GM23248 (cell line): ENCODE measurements at regions not wholly inside any gene's neighbourhood (a gene's known extent, or its start where the extent isn't known, plus 50 kb on each side); places are given as distances from the start of the nearest gene placed in this dataset.
"Not testable (repeated sequence)": the region's sequence is repeated elsewhere in the genome, so short reads cannot be mapped to it uniquely, and the experiment has no call there.

Experiments used
- DNase-seq: peaks from one replicate; pipeline ENCODE4 v3.0.0-alpha.2; 2015
- H2AFZ ChIP-seq: fragments of 200-600 bp; sonication (generic); 2 replicates; pipeline ENCODE4 v1.6.1; 2016; ENCODE audit warnings: antibody characterized with exemption
- H3F3A ChIP-seq: fragments of 200-600 bp; sonication (generic); 2 replicates; pipeline ENCODE4 v1.6.1; 2016; ENCODE audit warnings: mild to moderate bottlenecking, antibody characterized with exemption, mixed run types; ENCODE audit not compliant: insufficient read depth
- H3K27ac ChIP-seq: fragments of 200-600 bp; sonication (generic); 2 replicates; pipeline ENCODE4 v1.5.1; 2016; ENCODE audit warnings: mild to moderate bottlenecking
- H3K27me3 ChIP-seq: fragments of 200-600 bp; sonication (generic); replicated peaks from 2 replicates; pipeline ENCODE4 v1.6.1; 2016; ENCODE audit warnings: mild to moderate bottlenecking; ENCODE audit not compliant: insufficient read depth
- H3K36me3 ChIP-seq: fragments of 200-600 bp; sonication (generic); 2 replicates; pipeline ENCODE4 v1.6.1; 2016; ENCODE audit warnings: low read depth, mild to moderate bottlenecking
- H3K4me1 ChIP-seq: fragments of 200-600 bp; sonication (generic); 2 replicates; pipeline ENCODE4 v1.6.1; 2016; ENCODE audit warnings: mild to moderate bottlenecking; ENCODE audit not compliant: insufficient read depth
- H3K4me2 ChIP-seq: fragments of 200-600 bp; sonication (generic); one replicate; pipeline ENCODE4 v1.6.1; 2016; ENCODE audit warnings: mild to moderate bottlenecking; ENCODE audit not compliant: unreplicated experiment
- H3K4me3 ChIP-seq: fragments of 200-600 bp; sonication (generic); 2 replicates; pipeline ENCODE4 v1.5.1; 2016; ENCODE audit warnings: mild to moderate bottlenecking
- H3K79me2 ChIP-seq: fragments of 200-600 bp; sonication (generic); 2 replicates; pipeline ENCODE4 v1.6.1; 2016; ENCODE audit warnings: mild to moderate bottlenecking; ENCODE audit not compliant: insufficient read depth
- H3K9ac ChIP-seq: fragments of 200-600 bp; sonication (generic); 2 replicates; pipeline ENCODE4 v1.6.1; 2016; ENCODE audit warnings: mild to moderate bottlenecking
- H3K9me2 ChIP-seq: fragments of 200-600 bp; sonication (generic); 2 replicates; pipeline ENCODE4 v1.6.1; 2016; ENCODE audit warnings: mixed run types, mild to moderate bottlenecking, moderate library complexity; ENCODE audit not compliant: insufficient read depth
- H3K9me3 ChIP-seq: fragments of 200-600 bp; sonication (generic); one replicate; pipeline ENCODE4 v1.6.1; 2017; ENCODE audit warnings: low read depth
- H4K20me1 ChIP-seq: fragments of 200-600 bp; sonication (generic); 2 replicates; pipeline ENCODE4 v1.6.0; 2016; ENCODE audit not compliant: insufficient read depth
- EZH2 ChIP-seq: fragments of 200-600 bp; sonication (generic); IDR thresholded peaks from 2 replicates; pipeline ENCODE4 v1.6.1; 2018; ENCODE audit warnings: antibody characterized with exemption, mild to moderate bottlenecking; ENCODE audit not compliant: insufficient read depth, poor library complexity, severe bottlenecking
- EZH2phosphoT487 ChIP-seq: fragments of 200-600 bp; sonication (generic); IDR thresholded peaks from 2 replicates; pipeline ENCODE4 v1.6.1; 2018; ENCODE audit warnings: antibody characterized with exemption, moderate library complexity, mild to moderate bottlenecking, low read depth; ENCODE audit not compliant: insufficient read depth
- WGBS, 2 experiments: methylation state at CpG; one replicate each; pipeline ENCODE4 v1.1.6; 2015 to 2017; ENCODE audit warnings: low lambda C conversion rate in 2 of 2, low coverage in 1 of 2; ENCODE audit errors: missing lambda C conversion rate in 2 of 2; 5-methylcytosine and 5-hydroxymethylcytosine counted together
- in situ Hi-C: fragments of 300-500 bp; cut with MboI; formaldehyde crosslinking; loops from 2 replicates; pipeline ENCODE4 v1.15.0; 2020

GRCh38 chr6:125377621-125378020 lies 75.9 kb upstream of the HDDC2 start:
- in situ Hi-C loops = no loop called here
- 0 to 2% methylated on average over 5 of the region's 5 CpGs for WGBS, 2 experiments
- Histone ChIP-seq H3K36me3 (no peaks in the 10 kb centered on the region), H3K79me2 (no peaks in the 10 kb centered on the region), H3K4me3 (peak overlapping the region; percentile 24; the same call in 1 of the 2 replicates), H2AFZ (peak overlapping the region; percentile 41), H3K27ac (peak overlapping the region; percentile 32), H3K9me3 (no peaks in the 10 kb centered on the region), H3K9me2 (no peaks in the 10 kb centered on the region), H4K20me1 (no peaks in the 10 kb centered on the region), H3F3A (0 out of 2 replicates have a peak, but pooled peaks cover 4% of the 10 kb centered on the region), H3K27me3 (no peaks in the 10 kb centered on the region; the same call in 1 of the 2 replicates), H3K4me2 (peak overlapping the region; percentile 26), H3K9ac (no peak overlapping the region), H3K4me1 (peaks cover 12% of the 10 kb centered on the region; the same call in 1 of the 2 replicates)
- TF ChIP-seq EZH2phosphoT487 (no peak), EZH2 (no peak)
- peak; percentile 62 for DNase-seq

GRCh38 chr6:125379174-125379573 lies 77.4 kb upstream of the HDDC2 start:
- peaks cover 12% of the 10 kb centered on the region; the same call in 1 of the 2 replicates for H3K4me1 ChIP-seq
- no peaks in the 10 kb centered on the region for H3K79me2 ChIP-seq
- H3K27ac ChIP-seq = no peak overlapping the region
- H2AFZ ChIP-seq = no peak overlapping the region
- WGBS, 2 experiments = 67 to 76% methylated on average over 4 of the region's 4 CpGs
- H3K9ac ChIP-seq = no peak overlapping the region
- H4K20me1 ChIP-seq = no peaks in the 10 kb centered on the region
- H3F3A ChIP-seq = 0 out of 2 replicates have a peak, but pooled peaks cover 4% of the 10 kb centered on the region
- no peak overlapping the region for H3K4me3 ChIP-seq
- H3K4me2 ChIP-seq = no peak overlapping the region
- in situ Hi-C loops = no loop called here
- no peaks in the 10 kb centered on the region for H3K27me3 ChIP-seq
- TF ChIP-seq EZH2 (no peak), EZH2phosphoT487 (no peak)
- no peaks in the 10 kb centered on the region for H3K36me3 ChIP-seq
- no peak for DNase-seq
- H3K9me2 ChIP-seq = no peaks in the 10 kb centered on the region
- H3K9me3 ChIP-seq = no peaks in the 10 kb centered on the region

GRCh38 chr6:125380474-125380873 lies 78.7 kb upstream of the HDDC2 start:
- 0 out of 2 replicates have a peak, but pooled peaks cover 4% of the 10 kb centered on the region for H3F3A ChIP-seq
- no peaks in the 10 kb centered on the region for H4K20me1 ChIP-seq
- no peak overlapping the region for H3K27ac ChIP-seq
- in situ Hi-C loops = no loop called here
- no peak for DNase-seq
- no peak for TF ChIP-seq EZH2
- no peak for TF ChIP-seq EZH2phosphoT487
- H3K9me3 ChIP-seq = no peaks in the 10 kb centered on the region
- H3K9ac ChIP-seq = no peak overlapping the region
- H3K4me1 ChIP-seq = peaks cover 12% of the 10 kb centered on the region; the same call in 1 of the 2 replicates
- H3K4me2 ChIP-seq = no peak overlapping the region
- no peaks in the 10 kb centered on the region for H3K27me3 ChIP-seq
- no peak overlapping the region for H3K4me3 ChIP-seq
- WGBS, 2 experiments = 76 to 78% methylated on average over 5 of the region's 5 CpGs
- H2AFZ ChIP-seq = no peak overlapping the region
- no peaks in the 10 kb centered on the region for H3K9me2 ChIP-seq
- no peaks in the 10 kb centered on the region for H3K36me3 ChIP-seq
- no peaks in the 10 kb centered on the region for H3K79me2 ChIP-seq

GRCh38 chr6:125386337-125386736 lies 84.6 kb upstream of the HDDC2 start:
- H3K4me1 ChIP-seq, H3K79me2 ChIP-seq, H3K9me2 ChIP-seq, H3F3A ChIP-seq, H3K27me3 ChIP-seq, H3K9ac ChIP-seq, H3K4me3 ChIP-seq, H3K27ac ChIP-seq, H3K36me3 ChIP-seq, H4K20me1 ChIP-seq, H3K4me2 ChIP-seq, H2AFZ ChIP-seq, in situ Hi-C loops, H3K9me3 ChIP-seq, DNase-seq: not testable (repeated sequence)
- 47 to 71% methylated on average over 1 of the region's 1 CpG for WGBS, 2 experiments

- H3K4me3 ChIP-seq = no peak overlapping the region
- in situ Hi-C loops = no loop called here
- H3F3A ChIP-seq = no peaks in the 10 kb centered on the region
- H3K9me3 ChIP-seq = no peaks in the 10 kb centered on the region
- WGBS, 2 experiments = 23 to 29% methylated on average over 3 of the region's 3 CpGs
- H3K9ac ChIP-seq = no peak overlapping the region
- no peak for DNase-seq
- no peaks in the 10 kb centered on the region for H4K20me1 ChIP-seq
- no peaks in the 10 kb centered on the region for H3K36me3 ChIP-seq
- H3K9me2 ChIP-seq = no peaks in the 10 kb centered on the region
- H2AFZ ChIP-seq = no peak overlapping the region
- TF ChIP-seq EZH2phosphoT487 (no peak), EZH2 (no peak)
- no peak overlapping the region for H3K27ac ChIP-seq
- no peaks in the 10 kb centered on the region for H3K79me2 ChIP-seq
- H3K27me3 ChIP-seq = no peaks in the 10 kb centered on the region
- H3K4me2 ChIP-seq = no peak overlapping the region
- no peaks in the 10 kb centered on the region for H3K4me1 ChIP-seq
These were observed 90.9 kb upstream of the HDDC2 start for GRCh38 chr6:125392682-125393081.
